ENCODE measurements at regions not wholly inside any gene's neighbourhood (a gene's known extent, or its start where the extent isn't known, plus 50 kb on each side); places are given as distances from the start of the nearest gene placed in this dataset.

GRCh38 chr4:111208970-111209369 is 586.1 kb upstream of the PITX2 start:
- H3K4me3 ChIP-seq = no peak overlapping the region
- H3K79me2 ChIP-seq (ENCODE audit: control insufficient read depth, insufficient read depth, low read length) = no peaks in the 10 kb centered on the region
- H3K27ac ChIP-seq (ENCODE audit: extremely low read depth, low read depth, low read length) = no peak overlapping the region
- ChIA-PET POLR2A (no interaction called here), CTCF (ENCODE audit: low intra/inter-chr PET ratio) (no interaction called here)
- H3K9me3 ChIP-seq (replicated peaks; ENCODE audit: control insufficient read depth, insufficient read depth, low read depth, low read length) = no peaks in the 10 kb centered on the region
- 0% methylated on average over 6 of the region's 6 CpGs for WGBS (ENCODE audit: insufficient coverage, low coverage, missing lambda C conversion rate)
- H2AFZ ChIP-seq (ENCODE audit: low read depth, low read length) = no peak overlapping the region
- H3K4me1 ChIP-seq (replicated peaks in 1 of 2; ENCODE audit: control insufficient read depth in 2 of 2, insufficient read depth in 2 of 2, low read length in 2 of 2) = no peaks in the 10 kb centered on the region
- BruUV-seq (replicated peaks) = no TSS peak
- no peaks in the 10 kb centered on the region for H3K27me3 ChIP-seq (ENCODE audit: control insufficient read depth in 2 of 2, insufficient read depth in 2 of 2, low read length in 2 of 2)
- ATAC-seq (no peak), FAIRE-seq (no peak), DNase-seq (ENCODE audit: extremely low read depth in 1 of 4, low spot score in 3 of 4) (no peak)
- intact Hi-C loops (cut with micrococcal nuclease) = no loop called here
- TF ChIP-seq FOXA1 (IDR thresholded peaks at IDR 0.05; ENCODE audit: borderline replicate concordance) (no peak), HMGXB4 (CRISPR knock-in tag; IDR thresholded peaks at IDR 0.05) (no peak), KDM4B (IDR thresholded peaks at IDR 0.05; ENCODE audit: borderline replicate concordance in 2 of 2, low read depth in 1 of 2) (no peak)
- TF ChIP-seq, protein P1, sequence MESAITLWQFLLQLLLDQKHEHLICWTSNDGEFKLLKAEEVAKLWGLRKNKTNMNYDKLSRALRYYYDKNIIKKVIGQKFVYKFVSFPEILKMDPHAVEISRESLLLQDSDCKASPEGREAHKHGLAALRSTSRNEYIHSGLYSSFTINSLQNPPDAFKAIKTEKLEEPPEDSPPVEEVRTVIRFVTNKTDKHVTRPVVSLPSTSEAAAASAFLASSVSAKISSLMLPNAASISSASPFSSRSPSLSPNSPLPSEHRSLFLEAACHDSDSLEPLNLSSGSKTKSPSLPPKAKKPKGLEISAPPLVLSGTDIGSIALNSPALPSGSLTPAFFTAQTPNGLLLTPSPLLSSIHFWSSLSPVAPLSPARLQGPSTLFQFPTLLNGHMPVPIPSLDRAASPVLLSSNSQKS (CRISPR knock-in tag; IDR thresholded peaks at IDR 0.05) = no peak
- H4K20me1 ChIP-seq (replicated peaks; ENCODE audit: control insufficient read depth, insufficient read depth, low read length) = no peaks in the 10 kb centered on the region
- no peak overlapping the region for H3K4me2 ChIP-seq (ENCODE audit: insufficient read depth, low read length)
- in situ Hi-C loops (cut with MboI) = no loop called here
- H3K36me3 ChIP-seq (ENCODE audit: control insufficient read depth, insufficient read depth, low read length) = no peaks in the 10 kb centered on the region
- no peak overlapping the region for H3K9ac ChIP-seq (ENCODE audit: insufficient read depth in 1 of 2, low read depth in 2 of 2, low read length in 2 of 2)
- H3K9me1 ChIP-seq (ENCODE audit: control insufficient read depth, insufficient read depth, low read length) = no peaks in the 10 kb centered on the region
